SK-N-SH treated with all-trans-retinoic acid at 6 μM for 48 hours (cell line): ENCODE measurements at regions not wholly inside any gene's neighbourhood (a gene's known extent, or its start where the extent isn't known, plus 50 kb on each side); places are given as distances from the start of the nearest gene placed in this dataset.

Experiments used
- CSDC2 ChIP-seq: fragments of 250-450 bp; sonication (Bioruptor Pico); IDR thresholded peaks from 2 replicates; pipeline ENCODE4 v1.5.0; 2020; ENCODE audit warnings: mild to moderate bottlenecking, moderate library complexity
- ESRRG ChIP-seq: fragments of 250-450 bp; sonication (Bioruptor Pico); IDR thresholded peaks from 2 replicates; pipeline ENCODE4 v1.6.1; 2021; ENCODE audit warnings: mild to moderate bottlenecking
- RARB ChIP-seq: fragments of 250-450 bp; sonication (Bioruptor Pico); IDR thresholded peaks from 2 replicates; pipeline ENCODE4 v1.8.0; 2021; ENCODE audit warnings: mild to moderate bottlenecking, moderate library complexity
- TCF4 ChIP-seq: fragments of 250-450 bp; sonication (Bioruptor Pico); IDR thresholded peaks from 2 replicates; pipeline ENCODE4 v1.8.0; 2021; ENCODE audit warnings: mild to moderate bottlenecking, moderate library complexity, borderline replicate concordance
- ZC3H10 ChIP-seq: fragments of 250-450 bp; sonication (Bioruptor Pico); IDR thresholded peaks from 2 replicates; pipeline ENCODE4 v1.5.1; 2021; ENCODE audit warnings: mild to moderate bottlenecking, moderate library complexity
- ZFP3 ChIP-seq: fragments of 250-450 bp; sonication (Bioruptor Pico); IDR thresholded peaks from 2 replicates; pipeline ENCODE4 v1.5.0; 2020; ENCODE audit warnings: mild to moderate bottlenecking, moderate library complexity
- TF ChIP-seq, protein P1 (sequence below): fragments of 250-450 bp; sonication (Bioruptor Pico); IDR thresholded peaks from 2 replicates; pipeline ENCODE4 v1.5.1; 2021; ENCODE audit warnings: mild to moderate bottlenecking, moderate library complexity
- TF ChIP-seq, protein P2 (sequence below): fragments of 250-450 bp; sonication (Bioruptor Pico); IDR thresholded peaks from 2 replicates; pipeline ENCODE4 v1.8.0; 2020; ENCODE audit warnings: mild to moderate bottlenecking, moderate library complexity, borderline replicate concordance

DNA sequence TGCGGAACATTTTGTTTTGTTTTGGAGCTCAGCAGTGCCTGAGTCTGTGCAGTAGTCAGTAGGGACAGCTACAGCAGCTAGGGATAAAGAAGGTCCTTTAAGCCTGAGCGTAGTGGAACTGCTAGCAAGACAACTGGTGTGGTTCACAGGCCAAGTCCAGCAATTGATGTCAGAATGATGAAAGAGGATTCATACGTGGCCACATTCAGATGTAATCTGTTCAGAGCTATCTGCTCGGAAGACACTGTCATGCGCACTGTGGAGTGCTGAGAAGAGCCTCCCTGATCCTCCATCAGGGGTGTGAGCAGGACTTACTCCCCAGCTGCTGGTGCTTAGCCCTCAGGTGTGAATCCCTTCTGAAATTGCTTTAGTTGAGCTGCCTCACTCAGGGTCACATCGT lies 79.6 kb upstream of the ANKRD1 start:
- no peak for TF ChIP-seq RARB (CRISPR knock-in tag)
- TF ChIP-seq, protein P1, sequence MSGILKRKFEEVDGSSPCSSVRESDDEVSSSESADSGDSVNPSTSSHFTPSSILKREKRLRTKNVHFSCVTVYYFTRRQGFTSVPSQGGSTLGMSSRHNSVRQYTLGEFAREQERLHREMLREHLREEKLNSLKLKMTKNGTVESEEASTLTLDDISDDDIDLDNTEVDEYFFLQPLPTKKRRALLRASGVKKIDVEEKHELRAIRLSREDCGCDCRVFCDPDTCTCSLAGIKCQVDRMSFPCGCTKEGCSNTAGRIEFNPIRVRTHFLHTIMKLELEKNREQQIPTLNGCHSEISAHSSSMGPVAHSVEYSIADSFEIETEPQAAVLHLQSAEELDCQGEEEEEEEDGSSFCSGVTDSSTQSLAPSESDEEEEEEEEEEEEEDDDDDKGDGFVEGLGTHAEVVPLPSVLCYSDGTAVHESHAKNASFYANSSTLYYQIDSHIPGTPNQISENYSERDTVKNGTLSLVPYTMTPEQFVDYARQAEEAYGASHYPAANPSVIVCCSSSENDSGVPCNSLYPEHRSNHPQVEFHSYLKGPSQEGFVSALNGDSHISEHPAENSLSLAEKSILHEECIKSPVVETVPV (CRISPR knock-in tag): no peak
- no peak for TF ChIP-seq ZC3H10
- no peak for TF ChIP-seq CSDC2 (CRISPR knock-in tag)
- no peak for TF ChIP-seq ZFP3 (CRISPR knock-in tag)
- TF ChIP-seq, protein P2, sequence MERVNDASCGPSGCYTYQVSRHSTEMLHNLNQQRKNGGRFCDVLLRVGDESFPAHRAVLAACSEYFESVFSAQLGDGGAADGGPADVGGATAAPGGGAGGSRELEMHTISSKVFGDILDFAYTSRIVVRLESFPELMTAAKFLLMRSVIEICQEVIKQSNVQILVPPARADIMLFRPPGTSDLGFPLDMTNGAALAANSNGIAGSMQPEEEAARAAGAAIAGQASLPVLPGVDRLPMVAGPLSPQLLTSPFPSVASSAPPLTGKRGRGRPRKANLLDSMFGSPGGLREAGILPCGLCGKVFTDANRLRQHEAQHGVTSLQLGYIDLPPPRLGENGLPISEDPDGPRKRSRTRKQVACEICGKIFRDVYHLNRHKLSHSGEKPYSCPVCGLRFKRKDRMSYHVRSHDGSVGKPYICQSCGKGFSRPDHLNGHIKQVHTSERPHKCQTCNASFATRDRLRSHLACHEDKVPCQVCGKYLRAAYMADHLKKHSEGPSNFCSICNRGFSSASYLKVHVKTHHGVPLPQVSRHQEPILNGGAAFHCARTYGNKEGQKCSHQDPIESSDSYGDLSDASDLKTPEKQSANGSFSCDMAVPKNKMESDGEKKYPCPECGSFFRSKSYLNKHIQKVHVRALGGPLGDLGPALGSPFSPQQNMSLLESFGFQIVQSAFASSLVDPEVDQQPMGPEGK (CRISPR knock-in tag): no peak
- TF ChIP-seq TCF4 (CRISPR knock-in tag): no peak
- no peak for TF ChIP-seq ESRRG (CRISPR knock-in tag)
